Left lung (tissue), 4 donors: ENCODE measurements at regions not wholly inside any gene's neighbourhood (a gene's known extent, or its start where the extent isn't known, plus 50 kb on each side); places are given as distances from the start of the nearest gene placed in this dataset.
A peak's percentile ranks its signal among the peaks of the same experiment; 100 is the strongest.

Experiments used
- ATAC-seq: fragments of 200-7000 bp; cut with Tn5 transposase; one replicate; pipeline ENCODE4 v1.9.1; 2020; ENCODE audit warnings: moderate library complexity
- DNase-seq, 4 donors: peaks; one replicate each; pipeline ENCODE4 v3.0.0-alpha.2; 2013 to 2020
- H3K27ac ChIP-seq, 2 donors: fragments of 200-600 bp; sonication (generic) in 1 of 2; one replicate each; pipeline versions ENCODE4 v1.5.0 to v1.8.0; 2020 to 2021
- H3K27me3 ChIP-seq, 2 donors: fragments of 200-600 bp; sonication (generic) in 1 of 2; one replicate each; pipeline versions ENCODE4 v1.5.0 to v1.8.0; 2020 to 2021
- H3K36me3 ChIP-seq, 2 donors: fragments of 200-600 bp; sonication (generic) in 1 of 2; one replicate each; pipeline versions ENCODE4 v1.5.0 to v1.8.0; 2020 to 2021
- H3K4me1 ChIP-seq, 2 donors: fragments of 200-600 bp; one replicate each; pipeline ENCODE4 v1.8.0; 2021
- H3K4me3 ChIP-seq, 2 donors: fragments of 200-600 bp; sonication (generic) in 1 of 2; one replicate each; pipeline versions ENCODE4 v1.5.0 to v1.8.0; 2020 to 2021; ENCODE audit warnings: mild to moderate bottlenecking in 1 of 2
- H3K9me3 ChIP-seq, 2 donors: fragments of 200-600 bp; sonication (generic) in 1 of 2; one replicate each; pipeline versions ENCODE4 v1.5.0 to v1.8.0; 2020 to 2021
- intact Hi-C, 2 donors: fragments of 100-400 bp; cut with DNase I; formaldehyde crosslinking; loops; one replicate each; pipeline versions ENCODE4 v1.11.2 to v1.14.2; 2022
- TF ChIP-seq, protein P1 (sequence below), 2 donors: fragments of 200-600 bp; sonication (generic) in 1 of 2; IDR thresholded peaks; one replicate each; pipeline versions ENCODE4 v1.5.0 to v1.8.0; 2021; ENCODE audit warnings: antibody characterized with exemption in 2 of 2
- donor health status: DM: no; HTN: yes; CAD: no.
- donor health status: DM: no; HTN: no; CAD: no.

DNA sequence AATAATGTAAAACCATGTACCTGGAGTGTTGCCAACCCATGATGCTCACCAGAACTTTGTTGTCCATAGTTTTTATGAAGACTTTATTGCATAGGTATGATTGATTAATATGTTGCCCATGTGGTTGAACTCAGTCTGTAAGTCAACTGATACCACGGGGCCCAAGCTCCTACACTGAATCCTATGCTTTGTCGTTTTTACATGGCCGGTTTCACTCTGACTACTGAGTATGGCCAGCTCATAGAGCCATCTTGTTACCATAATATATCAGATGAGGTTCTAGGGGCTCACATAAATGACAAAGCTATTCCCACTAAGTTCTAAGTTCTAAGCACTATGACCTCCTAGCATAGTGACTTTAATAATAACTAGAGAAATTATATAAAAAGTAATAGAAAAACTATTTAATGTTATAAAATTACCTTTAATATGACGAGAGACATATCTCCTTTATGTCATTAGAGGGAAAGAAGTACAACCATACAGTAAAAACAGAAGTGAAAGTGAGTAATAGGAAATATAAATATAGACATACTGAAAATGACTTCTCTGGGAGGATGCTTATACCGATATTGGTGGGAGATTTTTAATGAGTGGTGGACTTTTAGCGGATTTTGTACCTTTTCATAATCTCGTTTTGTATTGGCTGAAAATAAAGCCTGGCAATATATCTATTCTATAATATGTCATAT, 983.4 kb upstream of the PRMT6 start:
- TF ChIP-seq, protein P1, sequence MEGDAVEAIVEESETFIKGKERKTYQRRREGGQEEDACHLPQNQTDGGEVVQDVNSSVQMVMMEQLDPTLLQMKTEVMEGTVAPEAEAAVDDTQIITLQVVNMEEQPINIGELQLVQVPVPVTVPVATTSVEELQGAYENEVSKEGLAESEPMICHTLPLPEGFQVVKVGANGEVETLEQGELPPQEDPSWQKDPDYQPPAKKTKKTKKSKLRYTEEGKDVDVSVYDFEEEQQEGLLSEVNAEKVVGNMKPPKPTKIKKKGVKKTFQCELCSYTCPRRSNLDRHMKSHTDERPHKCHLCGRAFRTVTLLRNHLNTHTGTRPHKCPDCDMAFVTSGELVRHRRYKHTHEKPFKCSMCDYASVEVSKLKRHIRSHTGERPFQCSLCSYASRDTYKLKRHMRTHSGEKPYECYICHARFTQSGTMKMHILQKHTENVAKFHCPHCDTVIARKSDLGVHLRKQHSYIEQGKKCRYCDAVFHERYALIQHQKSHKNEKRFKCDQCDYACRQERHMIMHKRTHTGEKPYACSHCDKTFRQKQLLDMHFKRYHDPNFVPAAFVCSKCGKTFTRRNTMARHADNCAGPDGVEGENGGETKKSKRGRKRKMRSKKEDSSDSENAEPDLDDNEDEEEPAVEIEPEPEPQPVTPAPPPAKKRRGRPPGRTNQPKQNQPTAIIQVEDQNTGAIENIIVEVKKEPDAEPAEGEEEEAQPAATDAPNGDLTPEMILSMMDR (IDR thresholded peaks at IDR 0.05): no peak
- intact Hi-C loops: no loop called here
- no peaks in the 10 kb centered on the region for H3K36me3 ChIP-seq
- ATAC-seq (no peak), DNase-seq (no peak)
- no peaks in the 10 kb centered on the region for H3K27me3 ChIP-seq
- no peaks in the 10 kb centered on the region for H3K9me3 ChIP-seq
- no peak overlapping the region for H3K27ac ChIP-seq
- no peak overlapping the region for H3K4me3 ChIP-seq
- no peaks in the 10 kb centered on the region for H3K4me1 ChIP-seq

DNA sequence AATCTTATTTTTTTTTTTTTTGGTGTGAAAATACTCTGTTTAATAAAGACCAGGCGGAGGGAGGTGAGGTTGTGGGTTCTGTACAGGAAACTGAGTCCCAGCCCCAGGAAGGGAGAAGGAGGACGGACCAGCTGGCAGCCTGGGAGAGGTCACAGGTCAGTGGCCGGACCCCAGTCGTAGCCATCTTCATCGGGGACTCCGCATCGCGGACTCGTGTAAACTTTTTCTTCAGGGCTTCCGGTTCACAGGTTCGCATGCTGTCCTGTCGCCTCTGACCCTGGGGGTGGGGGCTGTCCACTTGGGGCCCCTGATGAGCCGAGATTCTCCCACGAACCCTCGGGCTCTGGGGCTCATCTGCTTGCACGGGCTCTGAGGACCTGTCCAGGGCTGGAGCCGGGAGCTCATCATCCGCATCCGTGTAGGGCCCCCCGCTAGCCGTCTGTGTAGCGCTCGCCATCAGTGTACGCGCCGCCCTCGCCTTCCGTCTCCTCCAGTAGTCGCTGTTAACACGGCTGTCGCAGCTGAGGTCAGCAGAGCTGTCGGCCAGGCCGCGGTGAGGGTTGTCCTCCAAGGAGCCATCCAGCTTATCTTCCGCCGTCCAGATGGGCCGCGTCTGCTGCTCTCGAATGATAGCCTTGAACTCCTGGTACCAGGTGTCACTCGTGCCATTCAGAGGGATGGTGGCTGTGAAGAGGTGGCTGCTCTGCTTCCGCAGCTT, 975.7 kb upstream of the PRMT6 start:
- intact Hi-C loops: no loop called here
- no peaks in the 10 kb centered on the region for H3K4me1 ChIP-seq
- peak in 3 of 4 donors; percentile 1 to 73 (median 4) for DNase-seq
- no peak overlapping the region for H3K4me3 ChIP-seq
- H3K27me3 ChIP-seq: peaks cover 0 to 9% of the 10 kb centered on the region in 2 donors
- no peaks in the 10 kb centered on the region for H3K36me3 ChIP-seq
- no peaks in the 10 kb centered on the region for H3K9me3 ChIP-seq
- ATAC-seq: no peak
- H3K27ac ChIP-seq: no peak overlapping the region
- TF ChIP-seq, protein P1 (IDR thresholded peaks at IDR 0.05): no peak

DNA sequence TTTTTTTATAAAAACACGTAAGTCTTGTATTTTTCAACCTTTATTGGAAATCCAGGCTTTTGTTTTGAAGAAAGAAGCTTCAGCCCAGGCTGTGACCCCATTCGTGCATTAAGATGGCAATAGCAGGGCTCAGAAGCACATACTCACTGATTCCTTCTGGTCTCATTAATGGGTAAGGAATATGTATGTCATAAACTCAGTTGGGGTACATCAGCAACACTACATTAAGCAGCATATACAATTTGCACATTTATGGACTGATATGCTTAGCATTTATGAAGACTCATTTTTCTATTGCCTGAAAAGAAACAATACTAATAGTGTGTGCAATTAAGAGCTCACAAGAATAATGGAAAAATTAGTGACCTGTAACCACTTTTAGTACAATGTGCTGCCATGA, 945.4 kb upstream of the PRMT6 start:
- Histone ChIP-seq H3K27me3 (no peaks in the 10 kb centered on the region), H3K4me3 (no peak overlapping the region), H3K36me3 (no peaks in the 10 kb centered on the region), H3K27ac (no peak overlapping the region), H3K9me3 (peaks cover 0 to 5% of the 10 kb centered on the region in 2 donors), H3K4me1 (no peaks in the 10 kb centered on the region)
- intact Hi-C loops: no loop called here
- ATAC-seq (no peak), DNase-seq (peak in 2 of 4 donors; percentile 32 to 52)
- TF ChIP-seq, protein P1 (IDR thresholded peaks at IDR 0.05): no peak

DNA sequence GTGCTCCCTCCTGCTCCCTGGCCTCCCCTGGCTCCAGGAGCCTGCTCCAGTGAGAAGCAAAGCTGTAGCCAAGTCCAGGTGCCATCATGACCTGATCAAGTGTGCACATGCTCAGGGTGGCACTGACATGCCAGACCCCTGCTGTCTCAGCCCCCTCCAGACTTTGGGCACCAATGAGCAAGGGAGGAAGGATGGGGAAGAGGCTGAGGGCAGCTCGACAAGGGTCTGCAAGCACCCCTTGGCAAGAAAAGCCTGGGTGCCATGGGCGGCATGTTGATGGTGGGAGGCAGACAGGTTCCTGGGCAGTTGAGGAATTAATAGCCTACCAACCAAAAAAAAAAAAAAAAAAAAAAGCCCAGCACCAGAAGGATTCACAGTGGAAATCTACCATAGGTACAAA, 942.6 kb upstream of the PRMT6 start:
- intact Hi-C loops: no loop called here
- Histone ChIP-seq H3K4me3 (no peak overlapping the region), H3K27me3 (no peaks in the 10 kb centered on the region), H3K9me3 (peaks cover 0 to 17% of the 10 kb centered on the region in 2 donors), H3K4me1 (no peaks in the 10 kb centered on the region), H3K27ac (no peak overlapping the region), H3K36me3 (no peaks in the 10 kb centered on the region)
- TF ChIP-seq, protein P1 (IDR thresholded peaks at IDR 0.05): no peak
- DNase-seq (no peak), ATAC-seq (no peak)

DNA sequence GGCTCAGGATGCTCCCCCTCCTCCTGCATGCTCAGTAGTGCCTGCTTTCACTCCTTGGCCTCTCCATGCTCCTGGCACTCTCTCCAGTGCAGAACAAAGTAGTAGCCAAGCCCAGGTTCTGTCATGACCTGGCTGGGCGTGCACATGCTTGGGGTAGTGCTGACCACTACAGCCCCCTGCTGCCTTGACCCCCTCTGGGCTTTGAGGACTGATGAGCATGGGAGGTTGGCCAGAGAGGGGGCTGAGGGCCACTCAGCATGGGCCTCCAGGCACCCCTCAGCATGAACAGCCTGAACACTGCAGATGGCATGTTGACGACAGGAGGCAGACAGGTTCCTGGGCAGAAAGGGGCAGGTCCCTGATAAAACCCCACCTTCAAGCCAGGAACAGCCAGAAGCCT, 935.7 kb upstream of the PRMT6 start:
- Histone ChIP-seq H3K9me3 (peaks cover 0 to 43% of the 10 kb centered on the region in 2 donors), H3K36me3 (no peaks in the 10 kb centered on the region), H3K27ac (no peak overlapping the region), H3K4me1 (no peaks in the 10 kb centered on the region), H3K4me3 (no peak overlapping the region), H3K27me3 (no peaks in the 10 kb centered on the region)
- DNase-seq (no peak), ATAC-seq (no peak)
- intact Hi-C loops: no loop called here
- TF ChIP-seq, protein P1 (IDR thresholded peaks at IDR 0.05): no peak
